ENCODE measurements at regions not wholly inside any gene's neighbourhood (a gene's known extent, or its start where the extent isn't known, plus 50 kb on each side); places are given as distances from the start of the nearest gene placed in this dataset.

- H3K27ac ChIP-seq: no peak overlapping the region
- 83 to 88% methylated on average over 2 of the region's 2 CpGs for WGBS, 2 donors
- H3K4me3 ChIP-seq: no peak overlapping the region
- no peak for DNase-seq
- TF ChIP-seq CTCF (IDR thresholded peaks at IDR 0.05) (no peak), POLR2A (IDR thresholded peaks at IDR 0.05) (no peak)
- intact Hi-C loops (cut with DNase I; ENCODE audit: low total_unique reads): no loop called here
- H3K9me3 ChIP-seq: no peaks in the 10 kb centered on the region
- H3K4me1 ChIP-seq: no peaks in the 10 kb centered on the region
- H3K36me3 ChIP-seq (ENCODE audit: low read depth, missing control alignments): no peaks in the 10 kb centered on the region
- no peaks in the 10 kb centered on the region for H3K27me3 ChIP-seq
Measured at GRCh38 chr7:142432377-142432776, 174.5 kb upstream of the PRSS58 start.

GRCh38 chr7:142431491-142431890, 173.6 kb upstream of the PRSS58 start:
- Histone ChIP-seq H3K9me3 (no peaks in the 10 kb centered on the region), H3K4me1 (no peaks in the 10 kb centered on the region), H3K27me3 (no peaks in the 10 kb centered on the region), H3K4me3 (no peak overlapping the region), H3K36me3 (ENCODE audit: low read depth, missing control alignments) (no peaks in the 10 kb centered on the region), H3K27ac (no peak overlapping the region)
- no peak for DNase-seq
- 77 to 83% methylated on average over 2 of the region's 2 CpGs for WGBS, 2 donors
- TF ChIP-seq POLR2A (IDR thresholded peaks at IDR 0.05): no peak
- no peak for TF ChIP-seq CTCF (IDR thresholded peaks at IDR 0.05)
- intact Hi-C loops (cut with DNase I; ENCODE audit: low total_unique reads): no loop called here

GRCh38 chr7:142428094-142428493, 170.2 kb upstream of the PRSS58 start:
- H3K4me1 ChIP-seq: no peaks in the 10 kb centered on the region
- DNase-seq: no peak
- intact Hi-C loops (cut with DNase I; ENCODE audit: low total_unique reads): no loop called here
- WGBS, 2 donors: 54 to 66% methylated on average over 2 of the region's 2 CpGs
- TF ChIP-seq POLR2A (IDR thresholded peaks at IDR 0.05) (no peak), CTCF (IDR thresholded peaks at IDR 0.05) (no peak)
- no peaks in the 10 kb centered on the region for H3K9me3 ChIP-seq
- no peak overlapping the region for H3K27ac ChIP-seq
- no peaks in the 10 kb centered on the region for H3K27me3 ChIP-seq
- no peak overlapping the region for H3K4me3 ChIP-seq
- H3K36me3 ChIP-seq (ENCODE audit: low read depth, missing control alignments): no peaks in the 10 kb centered on the region

GRCh38 chr7:142425281-142425680, 167.4 kb upstream of the PRSS58 start:
- Histone ChIP-seq H3K36me3 (ENCODE audit: low read depth, missing control alignments) (no peaks in the 10 kb centered on the region), H3K4me1 (no peaks in the 10 kb centered on the region), H3K27me3 (no peaks in the 10 kb centered on the region), H3K4me3 (no peak overlapping the region), H3K9me3 (no peaks in the 10 kb centered on the region), H3K27ac (no peak overlapping the region)
- intact Hi-C loops (cut with DNase I; ENCODE audit: low total_unique reads): no loop called here
- no peak for DNase-seq
- WGBS, 2 donors: 59 to 73% methylated on average over 8 of the region's 8 CpGs
- TF ChIP-seq POLR2A (IDR thresholded peaks at IDR 0.05) (no peak), CTCF (IDR thresholded peaks at IDR 0.05) (no peak)

GRCh38 chr7:142422621-142423020, 164.8 kb upstream of the PRSS58 start:
- intact Hi-C loops (cut with DNase I; ENCODE audit: low total_unique reads): no loop called here
- Histone ChIP-seq H3K27ac (no peak overlapping the region), H3K9me3 (no peaks in the 10 kb centered on the region), H3K4me3 (no peak overlapping the region), H3K4me1 (no peaks in the 10 kb centered on the region), H3K27me3 (no peaks in the 10 kb centered on the region), H3K36me3 (ENCODE audit: low read depth, missing control alignments) (no peaks in the 10 kb centered on the region)
- WGBS, 2 donors: 79 to 90% methylated on average over 4 of the region's 4 CpGs
- no peak for TF ChIP-seq POLR2A (IDR thresholded peaks at IDR 0.05)
- no peak for TF ChIP-seq CTCF (IDR thresholded peaks at IDR 0.05)
- no peak for DNase-seq

All from testis (tissue), 2 donors.